T-helper 2 cell treated with Interferon-gamma antibody and Interleukin-4, amounts not matched to agents 5 μg/mL and 100 μg/mL, for 36 hours (primary cell): ENCODE measurements at regions not wholly inside any gene's neighbourhood (a gene's known extent, or its start where the extent isn't known, plus 50 kb on each side); places are given as distances from the start of the nearest gene placed in this dataset.

Experiments
- DNase-seq: peaks from one replicate; pipeline ENCODE4 v3.0.0; 2021; ENCODE audit warnings: low spot score
- H3K27ac Mint-ChIP-seq: one replicate; pipeline ENCODE4 v1.8.0; 2021; ENCODE audit warnings: mild to moderate bottlenecking, mixed read lengths
- H3K27me3 Mint-ChIP-seq: one replicate; pipeline ENCODE4 v1.8.0; 2021; ENCODE audit warnings: low read depth, mixed read lengths
- H3K36me3 Mint-ChIP-seq: one replicate; pipeline ENCODE4 v1.8.0; 2021; ENCODE audit warnings: low read depth, mixed read lengths
- H3K4me1 Mint-ChIP-seq: one replicate; pipeline ENCODE4 v1.8.0; 2021; ENCODE audit warnings: low read depth, mixed read lengths
- H3K4me3 Mint-ChIP-seq: one replicate; pipeline ENCODE4 v1.8.0; 2022; ENCODE audit warnings: mild to moderate bottlenecking, moderate library complexity, mixed read lengths
- H3K9me3 Mint-ChIP-seq: one replicate; pipeline ENCODE4 v1.8.0; 2021; ENCODE audit warnings: mixed read lengths

DNA sequence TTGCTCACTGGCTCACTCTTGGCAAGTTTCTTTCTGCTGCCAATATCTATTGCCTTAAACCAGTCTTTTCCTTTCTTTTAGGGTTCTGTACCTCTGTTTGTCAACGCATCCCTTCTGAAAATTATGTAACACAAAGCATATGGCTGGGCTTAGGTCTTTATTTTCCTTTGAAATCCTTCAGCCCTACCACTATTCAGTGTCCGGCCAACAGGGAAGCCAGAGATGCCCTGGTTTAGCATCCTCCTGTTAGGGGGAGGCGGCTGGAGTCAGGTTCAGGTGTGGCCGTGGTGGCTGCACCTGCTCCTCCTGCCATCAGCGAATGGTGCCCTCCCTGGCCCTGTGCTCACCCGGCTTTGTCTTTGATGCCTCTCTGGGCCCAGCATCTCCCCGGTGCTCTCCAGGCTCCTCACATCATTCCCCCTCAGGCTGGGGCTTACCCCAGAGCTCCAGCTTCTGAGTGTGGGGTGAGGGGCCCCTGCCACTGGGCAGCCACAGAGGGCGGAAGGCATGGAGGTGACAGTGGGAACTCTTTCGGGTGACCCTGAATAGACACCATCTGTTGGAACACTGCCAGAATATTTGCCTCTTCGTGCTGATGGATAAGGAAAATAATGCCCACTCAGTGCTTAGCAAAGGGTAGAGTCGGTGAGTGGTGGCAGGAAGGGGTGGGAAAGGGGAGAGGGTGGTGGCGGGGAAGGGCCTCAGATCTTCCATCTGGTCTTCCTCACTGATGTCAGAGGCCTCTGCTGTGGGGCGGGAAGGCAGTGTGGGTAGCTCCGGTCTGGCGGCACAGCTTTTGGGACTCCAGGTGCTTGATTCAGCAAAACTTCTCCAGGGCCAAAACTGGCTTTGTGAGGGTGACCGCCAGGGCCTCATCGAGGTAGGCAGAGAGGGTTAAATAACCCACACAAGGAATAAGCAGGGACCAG is 97.2 kb downstream of the DACT2 start:
- no peak overlapping the region for H3K27ac Mint-ChIP-seq
- H3K9me3 Mint-ChIP-seq, result no peaks in the 10 kb centered on the region
- DNase-seq, result no peak
- H3K4me3 Mint-ChIP-seq, result no peak overlapping the region
- no peaks in the 10 kb centered on the region for H3K27me3 Mint-ChIP-seq
- no peaks in the 10 kb centered on the region for H3K36me3 Mint-ChIP-seq
- H3K4me1 Mint-ChIP-seq, result peaks cover 3% of the 10 kb centered on the region

DNA sequence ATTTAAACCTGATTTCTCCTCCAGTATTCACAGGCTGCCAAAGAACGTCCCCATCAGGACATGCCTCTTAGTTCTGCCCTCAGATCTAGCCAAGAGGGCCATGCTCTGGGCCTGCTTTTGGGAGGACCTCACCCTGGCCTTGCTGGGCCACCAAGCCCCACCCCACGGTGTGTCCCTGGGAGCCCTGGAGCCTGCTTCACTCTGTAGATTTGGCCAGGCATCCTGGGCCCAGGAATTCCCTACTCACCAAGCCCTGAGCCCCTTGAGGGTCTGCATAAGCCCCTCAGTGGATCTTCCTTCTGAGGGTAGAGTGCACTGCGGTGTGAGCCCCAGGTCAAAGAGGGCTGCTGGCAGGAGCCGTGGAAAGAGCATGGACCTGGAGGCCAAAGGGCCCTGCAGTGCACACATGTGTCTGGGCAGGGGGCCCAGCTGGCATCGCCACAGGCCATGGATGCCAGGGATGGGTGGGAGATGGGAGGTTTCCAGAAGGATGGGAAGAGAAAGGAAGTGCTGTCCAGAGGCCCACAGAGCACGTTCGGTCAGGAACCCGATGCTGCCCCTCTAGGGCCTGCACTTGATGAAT is 98.0 kb downstream of the DACT2 start:
- H3K4me3 Mint-ChIP-seq, result no peak overlapping the region
- no peaks in the 10 kb centered on the region for H3K9me3 Mint-ChIP-seq
- H3K4me1 Mint-ChIP-seq, result peaks cover 3% of the 10 kb centered on the region
- no peaks in the 10 kb centered on the region for H3K27me3 Mint-ChIP-seq
- no peak for DNase-seq
- no peak overlapping the region for H3K27ac Mint-ChIP-seq
- no peaks in the 10 kb centered on the region for H3K36me3 Mint-ChIP-seq

DNA sequence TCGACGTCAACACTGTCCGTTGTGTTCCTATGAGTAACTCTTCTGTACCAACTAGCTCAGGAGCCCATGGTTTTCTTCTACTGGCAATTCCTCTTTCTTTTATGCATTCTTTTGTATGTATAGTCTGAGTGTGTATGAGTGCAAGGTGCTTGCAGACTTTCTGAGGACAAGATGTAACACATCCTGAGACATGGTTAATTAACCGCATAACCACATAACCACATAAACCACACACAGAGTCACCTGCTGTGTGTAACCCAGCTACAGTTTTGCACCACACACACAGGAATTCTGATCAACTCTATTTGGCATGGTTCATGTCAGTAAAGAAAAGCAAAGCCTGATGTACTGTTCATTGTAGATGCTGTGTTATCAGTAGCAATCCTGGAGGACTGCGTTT is 98.6 kb downstream of the DACT2 start:
- no peak for DNase-seq
- H3K4me1 Mint-ChIP-seq, result peaks cover 3% of the 10 kb centered on the region
- H3K27me3 Mint-ChIP-seq, result no peaks in the 10 kb centered on the region
- no peak overlapping the region for H3K27ac Mint-ChIP-seq
- H3K36me3 Mint-ChIP-seq, result no peaks in the 10 kb centered on the region
- no peak overlapping the region for H3K4me3 Mint-ChIP-seq
- H3K9me3 Mint-ChIP-seq, result no peaks in the 10 kb centered on the region

DNA sequence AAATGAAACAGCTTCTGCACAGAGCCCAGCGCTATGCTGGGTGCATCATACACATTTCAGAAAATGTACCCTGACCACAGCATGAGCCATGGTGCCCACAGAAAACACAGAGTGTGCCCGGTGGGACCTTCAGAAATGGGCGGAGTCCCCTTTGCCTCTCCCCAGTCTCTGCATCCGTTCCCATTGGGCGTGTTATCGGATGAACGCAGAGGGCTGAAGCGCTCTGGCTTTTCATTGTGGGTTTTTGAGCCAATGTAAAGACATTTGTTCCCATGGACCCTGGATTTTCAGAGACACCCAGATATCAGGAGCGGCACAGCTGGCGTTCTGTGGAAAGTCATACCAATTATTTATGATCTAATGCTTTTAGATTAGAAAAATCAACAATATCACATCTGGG is 99.8 kb downstream of the DACT2 start:
- no peak overlapping the region for H3K27ac Mint-ChIP-seq
- no peaks in the 10 kb centered on the region for H3K9me3 Mint-ChIP-seq
- no peak for DNase-seq
- no peaks in the 10 kb centered on the region for H3K27me3 Mint-ChIP-seq
- H3K36me3 Mint-ChIP-seq, result no peaks in the 10 kb centered on the region
- H3K4me1 Mint-ChIP-seq, result peaks cover 3% of the 10 kb centered on the region
- no peak overlapping the region for H3K4me3 Mint-ChIP-seq

GRCh38 chr6:168218785-168219566 is 100.6 kb downstream of the DACT2 start:
- Mint-ChIP-seq H3K27ac (no peak overlapping the region), H3K9me3 (no peaks in the 10 kb centered on the region), H3K4me1 (peaks cover 3% of the 10 kb centered on the region), H3K36me3 (no peaks in the 10 kb centered on the region), H3K4me3 (no peak overlapping the region), H3K27me3 (no peaks in the 10 kb centered on the region)
- DNase-seq, result no peak

- no peak overlapping the region for H3K4me3 Mint-ChIP-seq
Observed at GRCh38 chr6:168217880-168218537, 101.6 kb downstream of the DACT2 start.

DNA sequence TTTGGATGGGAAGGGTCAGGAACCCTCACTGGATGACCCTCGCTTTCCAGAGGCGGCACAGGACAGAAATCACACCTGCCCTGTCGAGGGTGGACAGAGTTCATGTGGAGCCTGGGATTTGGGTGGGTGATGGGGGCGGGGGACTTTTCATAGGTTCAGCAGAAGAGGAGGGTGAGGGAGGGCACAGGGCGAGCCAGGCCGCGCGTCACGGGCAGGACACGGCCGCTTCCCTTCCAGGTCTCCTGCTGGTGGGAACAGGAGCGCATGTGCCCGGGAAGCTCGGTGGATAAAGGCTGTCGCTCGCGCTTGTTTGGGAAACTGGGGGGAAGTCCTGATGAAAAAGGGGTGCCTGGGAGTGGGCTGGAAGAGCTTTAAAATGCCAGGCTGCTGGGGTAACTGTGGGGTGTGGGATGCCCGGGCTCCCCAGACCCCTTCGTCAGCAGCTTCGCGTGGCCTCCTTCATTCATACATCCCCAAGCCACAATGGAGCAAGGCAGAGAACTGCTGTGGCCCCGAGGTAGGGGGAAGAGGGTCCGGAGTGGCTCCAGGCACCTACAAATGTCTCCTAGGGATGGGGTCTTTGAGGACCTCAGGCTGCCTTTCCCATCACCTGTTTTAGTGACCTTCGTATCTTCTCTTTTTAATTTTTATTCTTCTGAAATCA is 102.2 kb downstream of the DACT2 start:
- Mint-ChIP-seq H3K4me1 (peaks cover 3% of the 10 kb centered on the region), H3K36me3 (no peaks in the 10 kb centered on the region), H3K27ac (no peak overlapping the region), H3K4me3 (no peak overlapping the region), H3K9me3 (no peaks in the 10 kb centered on the region), H3K27me3 (no peaks in the 10 kb centered on the region)
- DNase-seq, result no peak

More at GRCh38 chr6:168217880-168218537, 101.6 kb downstream of the DACT2 start:
- Mint-ChIP-seq H3K36me3 (no peaks in the 10 kb centered on the region), H3K27me3 (no peaks in the 10 kb centered on the region), H3K27ac (no peak overlapping the region), H3K9me3 (no peaks in the 10 kb centered on the region), H3K4me1 (peaks cover 3% of the 10 kb centered on the region)
- no peak for DNase-seq

DNA sequence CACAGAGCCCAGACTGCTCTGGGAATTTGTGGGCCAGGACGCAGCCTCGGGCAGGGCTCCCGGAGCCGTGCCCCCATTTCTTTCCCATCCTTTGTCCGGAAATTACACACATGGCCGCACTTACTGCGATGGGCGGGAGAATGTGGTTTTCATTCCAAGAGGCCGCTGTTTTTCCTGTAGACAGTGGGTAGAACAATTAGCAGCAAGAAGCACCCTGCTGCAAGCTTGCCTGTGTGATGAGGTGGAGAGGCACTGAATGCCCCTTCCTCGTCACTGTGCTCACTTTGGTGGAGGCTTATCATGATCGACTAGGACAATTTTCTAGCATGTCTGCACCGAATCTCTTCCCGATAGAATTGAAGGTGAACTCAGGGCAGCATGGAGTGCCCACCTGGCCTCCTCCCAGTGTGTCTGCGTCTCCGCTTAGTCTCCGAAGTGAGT is 102.8 kb downstream of the DACT2 start:
- peaks cover 3% of the 10 kb centered on the region for H3K4me1 Mint-ChIP-seq
- H3K27me3 Mint-ChIP-seq, result no peaks in the 10 kb centered on the region
- DNase-seq, result no peak
- no peak overlapping the region for H3K27ac Mint-ChIP-seq
- H3K4me3 Mint-ChIP-seq, result no peak overlapping the region
- H3K36me3 Mint-ChIP-seq, result no peaks in the 10 kb centered on the region
- no peaks in the 10 kb centered on the region for H3K9me3 Mint-ChIP-seq

DNA sequence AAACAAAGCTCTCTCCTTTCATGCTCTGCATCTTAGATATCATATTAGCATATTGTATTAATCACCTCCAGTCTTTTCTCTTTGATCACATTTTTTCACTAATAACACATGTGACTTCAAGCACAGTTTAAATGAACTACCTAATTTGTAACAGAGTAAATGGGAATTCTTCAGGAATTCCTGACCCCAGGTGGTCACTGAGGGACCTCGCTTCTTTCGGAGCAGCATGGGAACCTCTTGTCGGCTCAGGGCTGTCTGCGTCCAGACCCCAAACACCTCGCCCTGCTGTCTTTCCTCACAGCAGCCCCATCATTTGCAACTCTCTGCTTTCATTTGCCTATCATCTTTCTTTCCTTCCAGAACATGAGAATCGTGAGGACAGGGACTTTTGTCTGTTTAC is 103.5 kb downstream of the DACT2 start:
- Mint-ChIP-seq H3K4me3 (no peak overlapping the region), H3K36me3 (no peaks in the 10 kb centered on the region), H3K27ac (no peak overlapping the region), H3K4me1 (peaks cover 3% of the 10 kb centered on the region), H3K27me3 (no peaks in the 10 kb centered on the region), H3K9me3 (no peaks in the 10 kb centered on the region)
- DNase-seq, result no peak

GRCh38 chr6:168215121-168215808 is 104.3 kb downstream of the DACT2 start:
- H3K27me3 Mint-ChIP-seq, result no peaks in the 10 kb centered on the region
- H3K36me3 Mint-ChIP-seq, result no peaks in the 10 kb centered on the region
- DNase-seq, result no peak
- no peaks in the 10 kb centered on the region for H3K9me3 Mint-ChIP-seq
- no peak overlapping the region for H3K27ac Mint-ChIP-seq
- H3K4me1 Mint-ChIP-seq, result no peaks in the 10 kb centered on the region
- H3K4me3 Mint-ChIP-seq, result no peak overlapping the region

DNA sequence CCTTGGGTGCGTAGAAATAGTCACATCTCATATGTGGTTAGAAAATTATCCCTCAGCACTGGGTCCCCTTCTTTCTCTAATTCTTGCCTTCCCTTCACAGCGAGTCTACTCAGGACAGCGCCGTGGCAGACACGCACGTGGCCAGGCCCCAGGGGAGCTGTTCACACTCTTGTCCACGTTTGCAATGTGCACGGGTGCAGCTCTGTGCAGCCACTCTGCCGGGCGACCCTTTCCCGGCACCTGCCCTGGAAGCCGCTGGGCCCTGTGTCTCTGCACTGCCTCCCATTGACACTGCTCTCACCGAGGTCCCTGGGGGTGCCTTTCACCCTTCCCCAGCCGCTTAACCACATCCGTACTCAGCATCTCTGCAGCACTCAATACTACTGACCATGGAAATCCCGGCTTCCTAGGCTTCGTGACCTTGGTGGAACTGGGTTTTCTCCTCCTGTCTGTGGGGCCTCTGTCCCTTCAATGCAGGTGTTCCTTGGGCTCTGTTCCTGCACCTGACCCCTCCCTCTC is 104.9 kb downstream of the DACT2 start:
- H3K9me3 Mint-ChIP-seq, result no peaks in the 10 kb centered on the region
- DNase-seq, result no peak
- no peaks in the 10 kb centered on the region for H3K4me1 Mint-ChIP-seq
- H3K27ac Mint-ChIP-seq, result no peak overlapping the region
- H3K36me3 Mint-ChIP-seq, result no peaks in the 10 kb centered on the region
- H3K4me3 Mint-ChIP-seq, result no peak overlapping the region
- H3K27me3 Mint-ChIP-seq, result no peaks in the 10 kb centered on the region

DNA sequence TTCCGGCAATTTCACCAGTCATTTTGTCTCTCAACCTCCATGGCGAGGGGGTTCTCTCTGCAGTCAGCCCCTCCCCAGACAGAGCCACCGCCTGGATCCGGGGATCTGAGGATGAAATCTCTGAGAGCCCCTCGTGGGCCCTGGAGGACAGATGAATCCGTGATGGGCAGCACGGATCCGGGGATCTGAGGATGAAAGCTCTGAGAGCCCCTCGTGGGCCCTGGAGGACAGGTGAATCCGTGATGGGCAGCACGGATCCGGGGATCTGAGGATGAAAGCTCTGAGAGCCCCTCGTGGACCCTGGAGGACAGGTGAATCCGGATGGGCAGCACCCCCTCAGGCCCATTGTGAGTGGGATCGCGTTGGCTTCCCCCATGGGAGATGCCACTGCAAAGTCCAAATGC is 106.5 kb downstream of the DACT2 start:
- Mint-ChIP-seq H3K9me3 (no peaks in the 10 kb centered on the region), H3K4me1 (no peaks in the 10 kb centered on the region), H3K36me3 (no peaks in the 10 kb centered on the region), H3K4me3 (no peak overlapping the region), H3K27ac (no peak overlapping the region), H3K27me3 (no peaks in the 10 kb centered on the region)
- DNase-seq, result no peak

GRCh38 chr6:168212362-168212761 is 107.2 kb downstream of the DACT2 start:
- Mint-ChIP-seq H3K27me3 (no peaks in the 10 kb centered on the region), H3K27ac (no peak overlapping the region), H3K36me3 (no peaks in the 10 kb centered on the region)

More at GRCh38 chr6:168212362-168212761, 107.2 kb downstream of the DACT2 start:
- Mint-ChIP-seq H3K9me3 (no peaks in the 10 kb centered on the region), H3K4me3 (no peak overlapping the region), H3K4me1 (no peaks in the 10 kb centered on the region)
- no peak for DNase-seq
